ENCODE measurements at regions not wholly inside any gene's neighbourhood (a gene's known extent, or its start where the extent isn't known, plus 50 kb on each side); places are given as distances from the start of the nearest gene placed in this dataset.
"Not testable (repeated sequence)": the region's sequence is repeated elsewhere in the genome, so short reads cannot be mapped to it uniquely, and the experiment has no call there.

- peaks cover 15 to 58% (median 42%) of the 10 kb centered on the region in 6 donors for H3K9me3 Mint-ChIP-seq
- no peaks in the 10 kb centered on the region for H3K4me1 Mint-ChIP-seq
- DNase-seq, result no peak
- no peaks in the 10 kb centered on the region for H3K27me3 Mint-ChIP-seq (ENCODE audit: low read depth in 3 of 3)
- no peak overlapping the region for H3K27ac Mint-ChIP-seq
- peaks cover 0 to 4% (median 3%) of the 10 kb centered on the region in 3 donors for H3K36me3 Mint-ChIP-seq
- H3K4me3 Mint-ChIP-seq, result no peak overlapping the region
These were observed 801.4 kb upstream of the EYS start for GRCh38 chr6:66508433-66508832.

GRCh38 chr6:66499851-66500250 is 792.8 kb upstream of the EYS start:
- H3K4me3 Mint-ChIP-seq, result no peak overlapping the region
- H3K36me3 Mint-ChIP-seq, result no peaks in the 10 kb centered on the region
- DNase-seq, result no peak
- peaks cover 6 to 56% (median 35%) of the 10 kb centered on the region in 6 donors for H3K9me3 Mint-ChIP-seq
- H3K27ac Mint-ChIP-seq, result no peak overlapping the region
- no peaks in the 10 kb centered on the region for H3K4me1 Mint-ChIP-seq
- peaks cover 0 to 1% (median 0%) of the 10 kb centered on the region in 3 donors for H3K27me3 Mint-ChIP-seq (ENCODE audit: low read depth in 3 of 3)

- H3K27me3 Mint-ChIP-seq (ENCODE audit: low read depth in 3 of 3), result peaks cover 0 to 2% (median 1%) of the 10 kb centered on the region in 3 donors
- peaks cover 10 to 53% (median 43%) of the 10 kb centered on the region in 6 donors for H3K9me3 Mint-ChIP-seq
- no peak overlapping the region for H3K4me3 Mint-ChIP-seq
- no peak for DNase-seq
- H3K4me1 Mint-ChIP-seq, result no peaks in the 10 kb centered on the region
- H3K36me3 Mint-ChIP-seq, result no peaks in the 10 kb centered on the region
- no peak overlapping the region for H3K27ac Mint-ChIP-seq
These were observed 789.6 kb upstream of the EYS start for GRCh38 chr6:66496659-66497058.

- H3K9me3 Mint-ChIP-seq, result peaks cover 10 to 67% (median 51%) of the 10 kb centered on the region in 6 donors
- H3K27me3 Mint-ChIP-seq (ENCODE audit: low read depth in 3 of 3); H3K4me3 Mint-ChIP-seq; H3K27ac Mint-ChIP-seq; DNase-seq; H3K4me1 Mint-ChIP-seq; H3K36me3 Mint-ChIP-seq: not testable (repeated sequence)
These were observed 787.6 kb upstream of the EYS start for GRCh38 chr6:66494643-66495042.

GRCh38 chr6:66489269-66489987 is 782.4 kb upstream of the EYS start:
- no peak for DNase-seq
- Mint-ChIP-seq H3K9me3 (peaks cover 7 to 57% (median 34%) of the 10 kb centered on the region in 6 donors), H3K36me3 (peaks cover 0 to 3% (median 0%) of the 10 kb centered on the region in 3 donors), H3K4me3 (no peak overlapping the region), H3K4me1 (no peaks in the 10 kb centered on the region), H3K27me3 (ENCODE audit: low read depth in 3 of 3) (peaks cover 0 to 3% (median 0%) of the 10 kb centered on the region in 3 donors), H3K27ac (no peak overlapping the region)

- Mint-ChIP-seq H3K9me3 (peaks cover 0 to 44% (median 14%) of the 10 kb centered on the region in 6 donors), H3K36me3 (no peaks in the 10 kb centered on the region), H3K27ac (no peak overlapping the region), H3K4me3 (no peak overlapping the region), H3K27me3 (ENCODE audit: low read depth in 3 of 3) (peaks cover 0 to 2% (median 0%) of the 10 kb centered on the region in 3 donors), H3K4me1 (no peaks in the 10 kb centered on the region)
- no peak for DNase-seq
These were observed 774.2 kb upstream of the EYS start for GRCh38 chr6:66481216-66481615.

GRCh38 chr6:66478705-66479104 is 771.7 kb upstream of the EYS start:
- peaks cover 5 to 38% (median 16%) of the 10 kb centered on the region in 6 donors for H3K9me3 Mint-ChIP-seq
- H3K4me1 Mint-ChIP-seq, result no peaks in the 10 kb centered on the region
- no peak overlapping the region for H3K27ac Mint-ChIP-seq
- no peak overlapping the region for H3K4me3 Mint-ChIP-seq
- peaks cover 0 to 2% (median 0%) of the 10 kb centered on the region in 3 donors for H3K27me3 Mint-ChIP-seq (ENCODE audit: low read depth in 3 of 3)
- DNase-seq, result no peak
- peaks cover 0 to 4% (median 0%) of the 10 kb centered on the region in 3 donors for H3K36me3 Mint-ChIP-seq

GRCh38 chr6:66435321-66435720 is 728.3 kb upstream of the EYS start:
- Mint-ChIP-seq H3K27ac (no peak overlapping the region), H3K36me3 (no peaks in the 10 kb centered on the region), H3K4me1 (no peaks in the 10 kb centered on the region), H3K27me3 (ENCODE audit: low read depth in 3 of 3) (peaks cover 0 to 1% (median 0%) of the 10 kb centered on the region in 3 donors), H3K4me3 (no peak overlapping the region), H3K9me3 (peaks cover 4 to 27% (median 15%) of the 10 kb centered on the region in 6 donors)
- DNase-seq, result no peak

GRCh38 chr6:66429210-66429609 is 722.2 kb upstream of the EYS start:
- no peak overlapping the region for H3K27ac Mint-ChIP-seq
- no peaks in the 10 kb centered on the region for H3K4me1 Mint-ChIP-seq
- DNase-seq, result no peak
- H3K9me3 Mint-ChIP-seq, result peaks cover 4 to 39% (median 29%) of the 10 kb centered on the region in 6 donors
- peaks cover 0 to 1% (median 0%) of the 10 kb centered on the region in 3 donors for H3K27me3 Mint-ChIP-seq (ENCODE audit: low read depth in 3 of 3)
- H3K36me3 Mint-ChIP-seq, result no peaks in the 10 kb centered on the region
- H3K4me3 Mint-ChIP-seq, result no peak overlapping the region

GRCh38 chr6:66423047-66423446 is 716.0 kb upstream of the EYS start:
- H3K4me3 Mint-ChIP-seq, result no peak overlapping the region
- H3K9me3 Mint-ChIP-seq, result peaks cover 6 to 49% (median 37%) of the 10 kb centered on the region in 6 donors
- H3K27ac Mint-ChIP-seq, result no peak overlapping the region
- peaks cover 0 to 2% (median 0%) of the 10 kb centered on the region in 3 donors for H3K27me3 Mint-ChIP-seq (ENCODE audit: low read depth in 3 of 3)
- no peak for DNase-seq
- peaks cover 0 to 5% (median 0%) of the 10 kb centered on the region in 3 donors for H3K36me3 Mint-ChIP-seq
- H3K4me1 Mint-ChIP-seq, result no peaks in the 10 kb centered on the region

- DNase-seq, result no peak
- H3K4me3 Mint-ChIP-seq, result no peak overlapping the region
- peaks cover 7 to 47% (median 36%) of the 10 kb centered on the region in 6 donors for H3K9me3 Mint-ChIP-seq
- peaks cover 0 to 2% (median 0%) of the 10 kb centered on the region in 3 donors for H3K27me3 Mint-ChIP-seq (ENCODE audit: low read depth in 3 of 3)
- peaks cover 0 to 5% (median 0%) of the 10 kb centered on the region in 3 donors for H3K36me3 Mint-ChIP-seq
- H3K4me1 Mint-ChIP-seq, result no peaks in the 10 kb centered on the region
- no peak overlapping the region for H3K27ac Mint-ChIP-seq
These were observed 714.5 kb upstream of the EYS start for GRCh38 chr6:66421570-66421969.

- Mint-ChIP-seq H3K4me3 (no peak overlapping the region), H3K27ac (no peak overlapping the region), H3K36me3 (peaks cover 0 to 5% (median 0%) of the 10 kb centered on the region in 3 donors), H3K9me3 (peaks cover 7 to 41% (median 25%) of the 10 kb centered on the region in 6 donors), H3K27me3 (ENCODE audit: low read depth in 3 of 3) (peaks cover 0 to 2% (median 0%) of the 10 kb centered on the region in 3 donors), H3K4me1 (no peaks in the 10 kb centered on the region)
- DNase-seq, result no peak
These were observed 711.9 kb upstream of the EYS start for GRCh38 chr6:66418906-66419305.

GRCh38 chr6:66403966-66404365 is 696.9 kb upstream of the EYS start:
- H3K4me1 Mint-ChIP-seq, result no peaks in the 10 kb centered on the region
- H3K27me3 Mint-ChIP-seq (ENCODE audit: low read depth in 3 of 3), result peaks cover 0 to 2% (median 0%) of the 10 kb centered on the region in 3 donors
- H3K36me3 Mint-ChIP-seq, result no peaks in the 10 kb centered on the region
- DNase-seq, result no peak
- peaks cover 4 to 34% (median 17%) of the 10 kb centered on the region in 6 donors for H3K9me3 Mint-ChIP-seq
- H3K4me3 Mint-ChIP-seq, result no peak overlapping the region
- no peak overlapping the region for H3K27ac Mint-ChIP-seq

- H3K27ac Mint-ChIP-seq, result no peak overlapping the region
- peaks cover 0 to 25% (median 7%) of the 10 kb centered on the region in 6 donors for H3K9me3 Mint-ChIP-seq
- no peaks in the 10 kb centered on the region for H3K4me1 Mint-ChIP-seq
- H3K27me3 Mint-ChIP-seq (ENCODE audit: low read depth in 3 of 3), result peaks cover 0 to 2% (median 0%) of the 10 kb centered on the region in 3 donors
- H3K4me3 Mint-ChIP-seq, result no peak overlapping the region
- no peak for DNase-seq
- no peaks in the 10 kb centered on the region for H3K36me3 Mint-ChIP-seq
These were observed 695.8 kb upstream of the EYS start for GRCh38 chr6:66402873-66403272.
